Fibroblast of villous mesenchyme (primary cell): ENCODE measurements at regions not wholly inside any gene's neighbourhood (a gene's known extent, or its start where the extent isn't known, plus 50 kb on each side); places are given as distances from the start of the nearest gene placed in this dataset.
"Not testable (repeated sequence)": the region's sequence is repeated elsewhere in the genome, so short reads cannot be mapped to it uniquely, and the experiment has no call there.

ENCODE experiments used
- DNase-seq: peaks from one replicate; pipeline ENCODE4 v3.0.0-alpha.2; 2010; ENCODE audit warnings: low read depth
- H3K4me3 ChIP-seq: 2 replicates; pipeline ENCODE4 v1.5.1; 2011; ENCODE audit warnings: low read depth, mild to moderate bottlenecking, low read length
- TF ChIP-seq, protein P1 (sequence below): IDR thresholded peaks from 2 replicates; pipeline ENCODE4 v1.5.1; 2012; ENCODE audit warnings: low read depth, mild to moderate bottlenecking, low read length; ENCODE audit not compliant: insufficient read depth

DNA sequence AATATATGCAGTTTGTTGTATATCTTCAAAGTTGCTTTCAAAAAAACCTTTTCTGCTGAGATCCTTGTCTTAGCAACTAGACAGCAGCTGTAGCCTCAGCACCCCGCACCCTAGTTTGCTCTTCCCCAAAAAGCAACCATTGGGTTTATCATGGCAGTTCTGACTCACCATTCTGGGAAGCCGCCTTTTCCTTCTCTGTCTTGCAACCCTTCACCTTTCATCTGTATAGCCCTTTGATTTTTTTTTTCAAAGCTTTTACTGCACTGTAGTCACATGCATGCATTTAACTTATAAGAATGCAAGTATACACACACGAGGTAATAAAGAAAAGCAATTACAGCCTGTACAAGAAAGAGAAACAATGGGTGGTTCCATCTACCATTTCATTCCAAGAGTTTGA lies 65.1 kb upstream of the THBS1 start:
- no peak for DNase-seq
- no peak overlapping the region for H3K4me3 ChIP-seq
- TF ChIP-seq, protein P1, sequence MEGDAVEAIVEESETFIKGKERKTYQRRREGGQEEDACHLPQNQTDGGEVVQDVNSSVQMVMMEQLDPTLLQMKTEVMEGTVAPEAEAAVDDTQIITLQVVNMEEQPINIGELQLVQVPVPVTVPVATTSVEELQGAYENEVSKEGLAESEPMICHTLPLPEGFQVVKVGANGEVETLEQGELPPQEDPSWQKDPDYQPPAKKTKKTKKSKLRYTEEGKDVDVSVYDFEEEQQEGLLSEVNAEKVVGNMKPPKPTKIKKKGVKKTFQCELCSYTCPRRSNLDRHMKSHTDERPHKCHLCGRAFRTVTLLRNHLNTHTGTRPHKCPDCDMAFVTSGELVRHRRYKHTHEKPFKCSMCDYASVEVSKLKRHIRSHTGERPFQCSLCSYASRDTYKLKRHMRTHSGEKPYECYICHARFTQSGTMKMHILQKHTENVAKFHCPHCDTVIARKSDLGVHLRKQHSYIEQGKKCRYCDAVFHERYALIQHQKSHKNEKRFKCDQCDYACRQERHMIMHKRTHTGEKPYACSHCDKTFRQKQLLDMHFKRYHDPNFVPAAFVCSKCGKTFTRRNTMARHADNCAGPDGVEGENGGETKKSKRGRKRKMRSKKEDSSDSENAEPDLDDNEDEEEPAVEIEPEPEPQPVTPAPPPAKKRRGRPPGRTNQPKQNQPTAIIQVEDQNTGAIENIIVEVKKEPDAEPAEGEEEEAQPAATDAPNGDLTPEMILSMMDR = no peak

DNA sequence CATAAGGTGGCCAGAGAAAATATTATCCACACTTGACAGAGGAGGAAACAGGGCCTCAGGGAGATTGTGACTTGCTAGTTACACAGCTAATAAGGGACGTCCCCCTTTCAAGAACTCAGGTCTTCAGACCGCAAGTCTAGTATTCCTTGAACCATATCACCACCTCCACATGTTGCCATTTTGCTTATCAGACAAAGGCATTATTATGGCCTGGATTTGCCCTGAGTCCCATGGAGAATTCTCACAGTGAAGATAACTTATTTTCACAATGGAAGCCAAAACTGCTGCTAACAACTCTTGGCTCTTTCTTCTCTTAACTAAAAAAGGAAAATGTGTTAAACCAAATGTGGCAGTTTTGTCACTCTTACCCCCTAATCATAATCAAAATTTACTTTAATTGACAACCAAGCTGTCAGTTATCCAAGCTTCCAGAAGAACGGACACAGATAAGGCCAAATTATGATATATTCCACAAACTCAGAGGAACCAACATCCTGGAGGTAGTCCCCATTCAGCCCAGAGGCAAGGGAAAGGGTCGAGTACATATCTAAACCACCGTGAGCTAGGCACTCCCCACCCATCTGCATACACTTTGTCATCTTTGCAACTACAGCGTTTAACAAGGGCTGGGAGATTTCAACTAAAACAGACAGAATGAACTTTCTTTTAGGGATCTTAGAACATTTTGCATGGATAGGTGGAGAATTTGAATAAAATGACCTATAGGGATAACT lies 63.6 kb upstream of the THBS1 start:
- TF ChIP-seq, protein P1 = no peak
- DNase-seq = no peak
- no peak overlapping the region for H3K4me3 ChIP-seq

DNA sequence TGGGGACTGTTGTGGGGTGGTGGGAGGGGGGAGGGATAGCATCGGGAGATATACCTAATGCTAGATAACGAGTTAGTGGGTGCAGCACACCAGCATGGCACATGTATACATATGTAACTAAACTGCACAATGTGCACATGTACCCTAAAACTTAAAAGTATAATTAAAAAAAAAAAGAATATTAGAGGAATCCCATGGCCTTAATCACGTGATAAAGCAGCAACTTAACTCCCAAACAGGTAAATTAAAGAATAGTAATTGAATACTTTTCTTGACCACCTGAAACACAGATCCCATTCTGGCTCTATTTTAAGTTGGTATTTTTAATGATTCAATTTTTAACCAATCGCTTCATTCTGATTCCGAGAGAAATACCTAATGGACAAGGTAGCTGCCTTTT lies 56.9 kb upstream of the THBS1 start:
- H3K4me3 ChIP-seq, DNase-seq: not testable (repeated sequence)

DNA sequence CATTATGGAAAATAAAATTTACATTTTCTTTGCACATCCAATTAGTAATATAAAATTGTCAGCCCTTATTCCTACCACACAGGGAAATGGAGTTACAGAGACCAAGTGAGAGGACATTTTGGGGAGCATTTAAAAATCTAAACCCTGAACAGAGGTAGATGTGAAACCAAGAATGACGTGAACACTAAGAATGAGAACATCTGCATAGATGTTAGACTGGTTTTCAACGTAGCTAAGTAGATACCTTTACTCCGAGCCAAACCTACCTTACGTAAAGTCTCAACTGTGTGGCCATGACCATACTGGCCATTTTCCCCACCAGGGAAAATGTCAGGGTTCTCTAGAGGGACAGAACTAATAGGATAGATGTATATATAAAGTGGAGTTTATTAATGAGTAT lies 51.4 kb upstream of the THBS1 start:
- no peak overlapping the region for H3K4me3 ChIP-seq
- no peak for DNase-seq
- TF ChIP-seq, protein P1 = no peak

DNA sequence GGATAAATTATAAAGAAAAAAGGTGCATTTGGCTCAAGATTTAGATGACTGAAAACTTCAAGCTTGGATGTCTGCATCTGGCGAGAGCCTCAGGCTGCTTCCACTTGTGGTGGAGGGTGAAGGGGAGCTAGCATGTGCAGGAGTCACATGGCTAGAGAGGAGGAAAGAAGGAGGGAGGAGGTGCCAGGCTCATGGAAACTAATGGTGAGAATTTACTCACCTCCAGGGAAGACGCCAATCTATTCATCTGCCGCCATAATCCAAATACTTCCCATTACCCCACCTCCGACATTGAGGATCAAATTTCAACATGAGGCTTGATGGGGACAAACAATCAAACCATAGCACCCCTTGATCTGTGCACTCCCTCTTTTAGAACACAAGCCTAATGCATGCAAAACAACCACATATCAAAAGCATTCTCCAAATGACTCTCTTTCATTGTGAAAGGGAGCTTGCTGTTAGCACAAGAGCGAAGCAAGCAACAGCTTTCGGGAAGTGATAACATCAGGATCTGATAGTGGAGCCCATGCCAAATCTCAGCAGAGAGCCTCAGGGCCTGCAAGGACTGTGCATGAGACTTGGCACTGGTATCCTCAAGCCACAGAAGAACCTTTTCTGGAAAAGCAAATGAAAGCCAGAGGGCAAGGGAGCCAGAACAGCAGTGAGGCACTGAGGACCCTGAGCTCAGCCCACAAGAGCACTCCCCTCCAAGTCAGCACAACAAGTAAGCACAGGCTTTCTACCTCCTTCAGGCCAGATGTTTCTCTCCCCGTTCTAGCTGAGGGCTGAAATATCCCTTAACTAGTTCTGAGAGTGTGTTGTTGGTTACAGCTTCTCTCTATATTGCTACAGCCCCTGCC lies 50.2 kb upstream of the THBS1 start:
- H3K4me3 ChIP-seq = no peak overlapping the region
- TF ChIP-seq, protein P1 = no peak
- DNase-seq = peak; percentile 69
